ENCODE measurements at regions not wholly inside any gene's neighbourhood (a gene's known extent, or its start where the extent isn't known, plus 50 kb on each side); places are given as distances from the start of the nearest gene placed in this dataset.
"Not testable (repeated sequence)": the region's sequence is repeated elsewhere in the genome, so short reads cannot be mapped to it uniquely, and the experiment has no call there.

GRCh38 chr13:23086968-23087623 lies 93.7 kb upstream of the SGCG start:
- no peak overlapping the region for H3K4me3 ChIP-seq (ENCODE audit: low read depth, low read length)
- TF ChIP-seq CTCF (IDR thresholded peaks at IDR 0.05; ENCODE audit: borderline replicate concordance, insufficient read depth, low read depth, low read length) = no peak

GRCh38 chr13:23087880-23088279 lies 92.9 kb upstream of the SGCG start:
- TF ChIP-seq CTCF (IDR thresholded peaks at IDR 0.05; ENCODE audit: borderline replicate concordance, insufficient read depth, low read depth, low read length) = peak; percentile 53
- H3K4me3 ChIP-seq (ENCODE audit: low read depth, low read length) = no peak overlapping the region

GRCh38 chr13:23098161-23098907 lies 82.4 kb upstream of the SGCG start:
- no peak for TF ChIP-seq CTCF (IDR thresholded peaks at IDR 0.05; ENCODE audit: borderline replicate concordance, insufficient read depth, low read depth, low read length)
- no peak overlapping the region for H3K4me3 ChIP-seq (ENCODE audit: low read depth, low read length)

GRCh38 chr13:23105051-23105450 lies 75.7 kb upstream of the SGCG start:
- TF ChIP-seq CTCF (IDR thresholded peaks at IDR 0.05; ENCODE audit: borderline replicate concordance, insufficient read depth, low read depth, low read length) = no peak
- no peak overlapping the region for H3K4me3 ChIP-seq (ENCODE audit: low read depth, low read length)

- no peak for TF ChIP-seq CTCF (IDR thresholded peaks at IDR 0.05; ENCODE audit: borderline replicate concordance, insufficient read depth, low read depth, low read length)
Observed at GRCh38 chr13:23107665-23108064, 73.1 kb upstream of the SGCG start.

GRCh38 chr13:23119131-23119530 lies 61.6 kb upstream of the SGCG start:
- no peak overlapping the region for H3K4me3 ChIP-seq (ENCODE audit: low read depth, low read length)
- TF ChIP-seq CTCF (IDR thresholded peaks at IDR 0.05; ENCODE audit: borderline replicate concordance, insufficient read depth, low read depth, low read length) = no peak

More at GRCh38 chr13:23107665-23108064, 73.1 kb upstream of the SGCG start:
- no peak overlapping the region for H3K4me3 ChIP-seq (ENCODE audit: low read depth, low read length)

GRCh38 chr13:23127540-23127939 lies 53.2 kb upstream of the SGCG start:
- not testable (repeated sequence) for H3K4me3 ChIP-seq (ENCODE audit: low read depth, low read length)

All from GM12875 (cell line).